Central memory CD8-positive, alpha-beta T cell (primary cell): ENCODE measurements at regions not wholly inside any gene's neighbourhood (a gene's known extent, or its start where the extent isn't known, plus 50 kb on each side); places are given as distances from the start of the nearest gene placed in this dataset.

Experiments used
- ATAC-seq: fragments of 150-1000 bp; cut with Tn5 transposase; replicated peaks from 2 replicates; pipeline ENCODE4 v1.10.0; 2022; ENCODE audit warnings: mild to moderate bottlenecking, moderate FRiP score, moderate number of reproducible peaks; ENCODE audit not compliant: poor library complexity, severe bottlenecking; ENCODE audit errors: extremely low read depth
- DNase-seq, 2 donors: peaks; one replicate each; pipeline ENCODE4 v3.0.0; 2021; ENCODE audit warnings: low spot score in 2 of 2
- H3K27ac Mint-ChIP-seq: one replicate; pipeline ENCODE4 v1.8.0; 2022; ENCODE audit warnings: low read depth, mild to moderate bottlenecking, moderate library complexity, mixed read lengths
- H3K27me3 Mint-ChIP-seq: one replicate; pipeline ENCODE4 v1.8.0; 2022; ENCODE audit warnings: mixed read lengths
- H3K36me3 Mint-ChIP-seq: one replicate; pipeline ENCODE4 v1.8.0; 2022; ENCODE audit warnings: mild to moderate bottlenecking, moderate library complexity, mixed read lengths; ENCODE audit not compliant: insufficient read depth
- H3K4me1 Mint-ChIP-seq: one replicate; pipeline ENCODE4 v1.8.0; 2022; ENCODE audit warnings: mixed read lengths
- H3K4me3 Mint-ChIP-seq: one replicate; pipeline ENCODE4 v1.8.0; 2022; ENCODE audit warnings: mild to moderate bottlenecking, moderate library complexity, mixed read lengths
- H3K9me3 Mint-ChIP-seq: one replicate; pipeline ENCODE4 v1.8.0; 2022; ENCODE audit warnings: mixed read lengths

DNA sequence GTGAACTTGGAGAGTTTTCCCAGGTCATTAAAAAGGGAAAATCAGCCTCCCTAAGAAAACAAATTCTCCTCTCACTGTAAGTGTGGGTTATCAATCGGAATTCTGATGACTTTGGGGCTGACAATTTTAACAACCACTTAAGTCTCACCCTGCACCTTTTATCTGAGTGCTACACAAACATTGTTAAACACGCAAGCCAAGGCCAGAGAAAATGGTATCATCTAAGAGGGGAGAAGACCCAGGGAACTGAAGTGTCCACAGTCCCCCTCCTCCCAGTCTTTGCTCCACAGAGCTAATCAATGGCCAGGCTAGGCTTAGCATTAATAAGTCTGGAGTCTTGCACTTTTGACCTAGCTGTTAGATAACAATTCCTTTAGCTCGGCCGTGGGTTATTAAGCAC lies 51.7 kb upstream of the TBX5 start:
- no peaks in the 10 kb centered on the region for H3K4me1 Mint-ChIP-seq
- H3K36me3 Mint-ChIP-seq: no peaks in the 10 kb centered on the region
- no peak for ATAC-seq
- DNase-seq: no peak
- H3K27ac Mint-ChIP-seq: no peak overlapping the region
- no peak overlapping the region for H3K4me3 Mint-ChIP-seq
- H3K27me3 Mint-ChIP-seq: peaks cover 22% of the 10 kb centered on the region
- H3K9me3 Mint-ChIP-seq: no peaks in the 10 kb centered on the region
